CD4-positive, alpha-beta T cell treated with Interleukin-10 for 1 hour (primary cell): ENCODE measurements at regions not wholly inside any gene's neighbourhood (a gene's known extent, or its start where the extent isn't known, plus 50 kb on each side); places are given as distances from the start of the nearest gene placed in this dataset.

ENCODE experiments used
- DNase-seq: peaks from one replicate; pipeline ENCODE4 v3.0.0-alpha.2; 2020

- no peak for DNase-seq
These were observed 82.5 kb upstream of the HMHB1 start for GRCh38 chr5:143729334-143729946.

GRCh38 chr5:143723159-143723558 lies 88.8 kb upstream of the HMHB1 start:
- DNase-seq, result no peak

- no peak for DNase-seq
These were observed 90.0 kb upstream of the HMHB1 start for GRCh38 chr5:143721925-143722324.

- no peak for DNase-seq
These were observed 91.3 kb upstream of the HMHB1 start for GRCh38 chr5:143720689-143721088.

- DNase-seq, result no peak
These were observed 94.6 kb upstream of the HMHB1 start for GRCh38 chr5:143717400-143717799.

- no peak for DNase-seq
These were observed 95.1 kb upstream of the HMHB1 start for GRCh38 chr5:143716881-143717280.

GRCh38 chr5:143715616-143716015 lies 96.3 kb upstream of the HMHB1 start:
- no peak for DNase-seq

GRCh38 chr5:143714629-143715028 lies 97.3 kb upstream of the HMHB1 start:
- DNase-seq, result no peak

- no peak for DNase-seq
These were observed 98.6 kb upstream of the HMHB1 start for GRCh38 chr5:143713047-143714003.

- no peak for DNase-seq
These were observed 103.3 kb upstream of the HMHB1 start for GRCh38 chr5:143708672-143709071.

GRCh38 chr5:143707806-143708205 lies 104.2 kb upstream of the HMHB1 start:
- no peak for DNase-seq

- DNase-seq, result no peak
These were observed 106.6 kb upstream of the HMHB1 start for GRCh38 chr5:143705381-143705780.

GRCh38 chr5:143703659-143704058 lies 108.3 kb upstream of the HMHB1 start:
- no peak for DNase-seq

- DNase-seq, result no peak
These were observed 110.5 kb upstream of the HMHB1 start for GRCh38 chr5:143701493-143701892.

- no peak for DNase-seq
These were observed 111.0 kb upstream of the HMHB1 start for GRCh38 chr5:143700994-143701393.

- DNase-seq, result no peak
These were observed 112.8 kb upstream of the HMHB1 start for GRCh38 chr5:143699121-143699520.

GRCh38 chr5:143698574-143698973 lies 113.4 kb upstream of the HMHB1 start:
- no peak for DNase-seq

GRCh38 chr5:143696921-143697320 lies 115.0 kb upstream of the HMHB1 start:
- no peak for DNase-seq

GRCh38 chr5:143695941-143696340 lies 116.0 kb upstream of the HMHB1 start:
- no peak for DNase-seq

GRCh38 chr5:143695244-143695864 lies 116.6 kb upstream of the HMHB1 start:
- DNase-seq, result no peak

- DNase-seq, result no peak
These were observed 117.6 kb upstream of the HMHB1 start for GRCh38 chr5:143694357-143694756.

GRCh38 chr5:143693651-143694252 lies 118.2 kb upstream of the HMHB1 start:
- DNase-seq, result peak; percentile 48

GRCh38 chr5:143692342-143692741 lies 119.6 kb upstream of the HMHB1 start:
- DNase-seq, result no peak

- no peak for DNase-seq
These were observed 120.0 kb upstream of the HMHB1 start for GRCh38 chr5:143691945-143692290.
